ENCODE measurements at regions not wholly inside any gene's neighbourhood (a gene's known extent, or its start where the extent isn't known, plus 50 kb on each side); places are given as distances from the start of the nearest gene placed in this dataset.

- no peak overlapping the region for H3K4me3 ChIP-seq
- no peak overlapping the region for H3K4me2 ChIP-seq
- H3K9me2 ChIP-seq (replicated peaks; ENCODE audit: insufficient read depth): no peaks in the 10 kb centered on the region
- H3K36me3 ChIP-seq (replicated peaks; ENCODE audit: insufficient read depth, low read depth): no peaks in the 10 kb centered on the region
- no peak overlapping the region for H3K27ac ChIP-seq
- no peak for TF ChIP-seq CTCF (IDR thresholded peaks at IDR 0.05; ENCODE audit: poor library complexity)
- TF ChIP-seq EZH2 (IDR thresholded peaks at IDR 0.05; ENCODE audit: borderline replicate concordance): no peak
- TF ChIP-seq EZH2phosphoT487 (IDR thresholded peaks at IDR 0.05; ENCODE audit: low read depth, severe bottlenecking, unreplicated experiment): no peak
- no peaks in the 10 kb centered on the region for H3K9me3 ChIP-seq (ENCODE audit: low read depth)
- H2AFZ ChIP-seq: no peak overlapping the region
- DNase-seq (ENCODE audit: low spot score): no peak
- no peaks in the 10 kb centered on the region for H3K79me2 ChIP-seq
- H3K27me3 ChIP-seq: no peaks in the 10 kb centered on the region
- 91% methylated on average over 3 of the region's 3 CpGs for WGBS (ENCODE audit: low lambda C conversion rate, missing lambda C conversion rate)
- no peaks in the 10 kb centered on the region for H3K4me1 ChIP-seq (ENCODE audit: insufficient read depth)
- no peaks in the 10 kb centered on the region for H4K20me1 ChIP-seq (ENCODE audit: insufficient read depth, poor library complexity, severe bottlenecking)
Measured at GRCh38 chr10:84818961-84819360, 490.6 kb downstream of the CCSER2 start.

GRCh38 chr10:84820120-84820519, 491.7 kb downstream of the CCSER2 start:
- Histone ChIP-seq H4K20me1 (ENCODE audit: insufficient read depth, poor library complexity, severe bottlenecking) (no peaks in the 10 kb centered on the region), H3K9me3 (ENCODE audit: low read depth) (no peaks in the 10 kb centered on the region), H3K79me2 (no peaks in the 10 kb centered on the region), H3K4me3 (no peak overlapping the region), H2AFZ (no peak overlapping the region), H3K27me3 (no peaks in the 10 kb centered on the region), H3K36me3 (replicated peaks; ENCODE audit: insufficient read depth, low read depth) (no peaks in the 10 kb centered on the region), H3K9me2 (replicated peaks; ENCODE audit: insufficient read depth) (no peaks in the 10 kb centered on the region), H3K27ac (no peak overlapping the region), H3K4me1 (ENCODE audit: insufficient read depth) (peaks cover 4% of the 10 kb centered on the region), H3K4me2 (no peak overlapping the region)
- no peak for TF ChIP-seq EZH2 (IDR thresholded peaks at IDR 0.05; ENCODE audit: borderline replicate concordance)
- peak; percentile 9 for TF ChIP-seq CTCF (IDR thresholded peaks at IDR 0.05; ENCODE audit: poor library complexity)
- no peak for DNase-seq (ENCODE audit: low spot score)
- 84% methylated on average over 3 of the region's 3 CpGs for WGBS (ENCODE audit: low lambda C conversion rate, missing lambda C conversion rate)

- TF ChIP-seq EZH2phosphoT487 (IDR thresholded peaks at IDR 0.05; ENCODE audit: low read depth, severe bottlenecking, unreplicated experiment): no peak
- Histone ChIP-seq H3K9me3 (ENCODE audit: low read depth) (no peaks in the 10 kb centered on the region), H3K79me2 (no peaks in the 10 kb centered on the region), H3K4me2 (no peak overlapping the region), H3K27me3 (no peaks in the 10 kb centered on the region), H3K4me1 (ENCODE audit: insufficient read depth) (peaks cover 9% of the 10 kb centered on the region), H3K9me2 (replicated peaks; ENCODE audit: insufficient read depth) (no peaks in the 10 kb centered on the region), H3K27ac (no peak overlapping the region), H4K20me1 (ENCODE audit: insufficient read depth, poor library complexity, severe bottlenecking) (no peaks in the 10 kb centered on the region), H2AFZ (no peak overlapping the region), H3K4me3 (no peak overlapping the region), H3K36me3 (replicated peaks; ENCODE audit: insufficient read depth, low read depth) (no peaks in the 10 kb centered on the region)
- WGBS (ENCODE audit: low lambda C conversion rate, missing lambda C conversion rate): 80% methylated on average over 2 of the region's 2 CpGs
- no peak for DNase-seq (ENCODE audit: low spot score)
Measured at GRCh38 chr10:84820596-84820995, 492.2 kb downstream of the CCSER2 start.

GRCh38 chr10:84822931-84823630, 494.7 kb downstream of the CCSER2 start:
- Histone ChIP-seq H3K4me1 (ENCODE audit: insufficient read depth) (peaks cover 9% of the 10 kb centered on the region), H3K9me2 (replicated peaks; ENCODE audit: insufficient read depth) (no peaks in the 10 kb centered on the region), H3K27ac (no peak overlapping the region), H3K36me3 (replicated peaks; ENCODE audit: insufficient read depth, low read depth) (no peaks in the 10 kb centered on the region), H3K27me3 (no peaks in the 10 kb centered on the region), H3K79me2 (no peaks in the 10 kb centered on the region), H4K20me1 (ENCODE audit: insufficient read depth, poor library complexity, severe bottlenecking) (no peaks in the 10 kb centered on the region), H3K9me3 (ENCODE audit: low read depth) (no peaks in the 10 kb centered on the region), H3K4me2 (no peak overlapping the region), H2AFZ (no peak overlapping the region), H3K4me3 (no peak overlapping the region)
- DNase-seq (ENCODE audit: low spot score): no peak
- 57% methylated on average over 3 of the region's 3 CpGs for WGBS (ENCODE audit: low lambda C conversion rate, missing lambda C conversion rate)
- TF ChIP-seq EZH2phosphoT487 (IDR thresholded peaks at IDR 0.05; ENCODE audit: low read depth, severe bottlenecking, unreplicated experiment): no peak
- TF ChIP-seq EZH2 (IDR thresholded peaks at IDR 0.05; ENCODE audit: borderline replicate concordance): no peak
- no peak for TF ChIP-seq CTCF (IDR thresholded peaks at IDR 0.05; ENCODE audit: poor library complexity)
